Muscle layer of duodenum (tissue), 2 donors: ENCODE measurements at regions not wholly inside any gene's neighbourhood (a gene's known extent, or its start where the extent isn't known, plus 50 kb on each side); places are given as distances from the start of the nearest gene placed in this dataset.

ENCODE experiments used
- H3K27ac ChIP-seq: one replicate; pipeline ENCODE4 v1.7.0; 2013; ENCODE audit warnings: mild to moderate bottlenecking, low read length
- H3K27me3 ChIP-seq: one replicate; pipeline ENCODE4 v1.7.0; 2013; ENCODE audit warnings: low read depth, mild to moderate bottlenecking, control low read depth, low read length
- H3K36me3 ChIP-seq, 2 donors: one replicate each; pipeline ENCODE4 v1.7.0; 2013; ENCODE audit warnings: low read length in 2 of 2, control low read depth in 1 of 2, mild to moderate bottlenecking in 1 of 2; ENCODE audit not compliant: insufficient read depth in 2 of 2, control insufficient read depth in 1 of 2
- H3K4me1 ChIP-seq, 2 donors: one replicate each; pipeline ENCODE4 v1.7.0; 2013; ENCODE audit warnings: low read length in 2 of 2, mild to moderate bottlenecking in 2 of 2, control low read depth in 1 of 2, moderate library complexity in 1 of 2; ENCODE audit not compliant: insufficient read depth in 2 of 2, control insufficient read depth in 1 of 2
- H3K4me3 ChIP-seq, 2 donors: one replicate each; pipeline ENCODE4 v1.7.0; 2013; ENCODE audit warnings: low read length in 2 of 2, low read depth in 1 of 2, mild to moderate bottlenecking in 1 of 2
- H3K9me3 ChIP-seq, 2 donors: one replicate each; pipeline ENCODE4 v1.7.0; 2013; ENCODE audit warnings: low read length in 2 of 2, control low read depth in 1 of 2, mild to moderate bottlenecking in 1 of 2; ENCODE audit not compliant: control insufficient read depth in 1 of 2
- donor health status: healthy.

GRCh38 chr6:126419901-126420300 is 80.0 kb downstream of the CENPW start:
- Histone ChIP-seq H3K4me3 (no peak overlapping the region), H3K27me3 (no peaks in the 10 kb centered on the region), H3K36me3 (no peaks in the 10 kb centered on the region)

GRCh38 chr6:126422912-126423311 is 83.0 kb downstream of the CENPW start:
- no peak overlapping the region for H3K4me3 ChIP-seq
- H3K4me1 ChIP-seq = no peaks in the 10 kb centered on the region
- H3K27ac ChIP-seq = no peak overlapping the region
- no peaks in the 10 kb centered on the region for H3K9me3 ChIP-seq
- H3K36me3 ChIP-seq = no peaks in the 10 kb centered on the region
- H3K27me3 ChIP-seq = no peaks in the 10 kb centered on the region

More at GRCh38 chr6:126419901-126420300, 80.0 kb downstream of the CENPW start:
- no peaks in the 10 kb centered on the region for H3K4me1 ChIP-seq
- H3K9me3 ChIP-seq = no peaks in the 10 kb centered on the region
- no peak overlapping the region for H3K27ac ChIP-seq

DNA sequence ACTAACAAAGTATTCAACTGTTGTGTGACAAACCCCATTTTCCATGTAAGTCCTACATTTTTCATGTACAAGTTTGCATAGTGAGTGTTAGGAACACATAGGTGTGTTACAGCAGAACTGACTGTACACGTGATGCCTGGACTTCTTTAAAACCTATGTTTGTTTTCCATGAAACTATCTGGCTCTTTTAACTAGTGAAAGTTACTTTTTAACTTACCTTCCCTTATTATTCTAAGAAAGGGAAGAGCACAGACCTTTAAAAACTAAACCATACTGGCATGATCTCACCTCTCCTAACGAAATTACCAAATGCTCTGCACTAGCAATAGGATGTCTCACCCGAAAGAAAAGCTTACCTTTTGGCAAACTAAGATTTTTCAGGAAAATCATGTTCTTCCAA is 87.8 kb downstream of the CENPW start:
- H3K9me3 ChIP-seq = no peaks in the 10 kb centered on the region
- no peaks in the 10 kb centered on the region for H3K36me3 ChIP-seq

DNA sequence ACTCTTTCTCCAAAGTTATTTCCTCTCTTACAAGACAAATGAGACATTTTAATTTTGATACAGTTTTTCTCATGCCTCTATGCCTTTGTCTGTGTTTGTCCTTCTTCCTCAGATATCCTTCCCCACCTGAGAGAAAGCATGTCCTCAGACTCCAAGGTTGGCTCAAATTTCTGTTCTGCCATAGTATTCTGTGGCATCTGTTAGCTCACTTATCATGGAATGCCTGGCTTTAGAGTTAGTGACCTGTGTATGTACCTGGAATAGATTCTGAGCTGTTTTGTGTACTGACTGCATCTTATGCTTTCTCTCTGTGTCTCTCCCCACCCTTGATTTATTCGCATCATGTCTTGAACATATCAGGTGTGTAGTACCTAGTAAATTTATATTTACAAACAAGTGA is 90.0 kb downstream of the CENPW start:
- Histone ChIP-seq H3K27me3 (no peaks in the 10 kb centered on the region), H3K27ac (no peak overlapping the region), H3K9me3 (no peaks in the 10 kb centered on the region), H3K4me1 (no peaks in the 10 kb centered on the region), H3K36me3 (no peaks in the 10 kb centered on the region), H3K4me3 (no peak overlapping the region)

More for the DNA sequence above, 87.8 kb downstream of the CENPW start:
- Histone ChIP-seq H3K4me3 (no peak overlapping the region), H3K27me3 (no peaks in the 10 kb centered on the region), H3K27ac (no peak overlapping the region), H3K4me1 (no peaks in the 10 kb centered on the region)

DNA sequence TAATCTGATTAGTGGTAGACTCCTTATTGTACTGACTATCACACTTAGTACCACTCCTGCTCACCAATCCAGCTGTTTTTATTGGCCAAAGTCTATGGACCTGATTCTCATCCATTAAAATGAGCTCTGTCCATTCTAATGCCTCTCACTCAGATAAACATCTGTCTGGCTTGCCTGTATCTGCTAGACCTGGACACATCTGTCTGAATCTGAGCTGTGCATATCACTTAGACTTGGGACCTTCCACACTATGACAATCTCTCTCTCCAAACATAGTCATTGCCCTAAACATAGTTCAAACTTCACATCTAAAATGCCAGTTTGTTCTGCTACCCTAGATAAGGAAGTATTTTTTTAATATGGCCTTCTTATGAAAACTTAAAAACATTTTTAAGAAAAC is 92.6 kb downstream of the CENPW start:
- H3K4me1 ChIP-seq = peaks cover 0 to 2% of the 10 kb centered on the region in 2 donors
- H3K9me3 ChIP-seq = no peaks in the 10 kb centered on the region
- H3K4me3 ChIP-seq = no peak overlapping the region
- H3K36me3 ChIP-seq = no peaks in the 10 kb centered on the region
- H3K27ac ChIP-seq = no peak overlapping the region
- no peaks in the 10 kb centered on the region for H3K27me3 ChIP-seq

GRCh38 chr6:126433927-126434326 is 94.0 kb downstream of the CENPW start:
- Histone ChIP-seq H3K9me3 (no peaks in the 10 kb centered on the region), H3K27me3 (no peaks in the 10 kb centered on the region), H3K4me3 (no peak overlapping the region), H3K4me1 (peaks cover 0 to 6% of the 10 kb centered on the region in 2 donors), H3K27ac (no peak overlapping the region), H3K36me3 (no peaks in the 10 kb centered on the region)

DNA sequence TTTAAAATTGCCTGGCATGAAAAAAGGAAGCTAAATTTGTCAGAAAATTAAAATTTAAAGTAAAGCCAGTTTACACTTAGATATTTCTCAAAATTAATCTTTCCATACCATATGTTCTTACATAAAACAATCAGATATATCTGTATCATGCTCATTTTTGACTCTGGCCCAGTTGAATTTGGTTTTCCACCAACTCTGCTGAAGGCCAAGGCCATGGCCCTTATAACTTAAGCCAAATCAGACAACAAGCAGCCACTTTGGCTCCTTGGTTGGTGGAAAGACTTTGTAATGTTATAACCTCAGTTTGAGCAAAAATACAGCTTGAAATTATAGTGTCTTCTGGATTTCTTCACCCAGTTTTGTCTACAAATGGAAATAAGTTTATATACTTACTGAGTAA is 97.3 kb downstream of the CENPW start:
- no peaks in the 10 kb centered on the region for H3K27me3 ChIP-seq
- H3K4me3 ChIP-seq = no peak overlapping the region
- no peak overlapping the region for H3K27ac ChIP-seq
- H3K4me1 ChIP-seq = peaks cover 0 to 9% of the 10 kb centered on the region in 2 donors
- H3K9me3 ChIP-seq = no peaks in the 10 kb centered on the region
- no peaks in the 10 kb centered on the region for H3K36me3 ChIP-seq

DNA sequence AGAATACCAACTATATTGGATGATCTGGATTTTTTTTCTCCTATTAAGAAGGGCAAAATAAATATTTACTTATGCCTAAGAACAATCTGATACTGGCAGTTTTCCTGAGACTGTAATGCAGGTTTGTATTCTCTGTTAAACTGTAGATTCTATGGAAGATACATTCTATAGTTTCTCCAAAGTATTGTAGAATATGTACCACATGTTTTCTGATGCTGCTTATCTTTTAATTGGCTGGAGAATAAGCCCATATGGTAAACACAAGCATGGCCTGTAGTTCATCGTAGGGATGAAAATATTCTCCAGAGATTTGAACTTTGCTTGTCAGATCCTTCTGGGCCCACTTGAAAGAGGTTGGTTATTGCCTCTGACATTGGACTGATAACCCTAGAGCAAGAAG is 99.1 kb downstream of the CENPW start:
- Histone ChIP-seq H3K4me3 (no peak overlapping the region), H3K36me3 (no peaks in the 10 kb centered on the region), H3K27ac (no peak overlapping the region), H3K9me3 (no peaks in the 10 kb centered on the region), H3K4me1 (peaks cover 0 to 9% of the 10 kb centered on the region in 2 donors), H3K27me3 (no peaks in the 10 kb centered on the region)

GRCh38 chr6:126440923-126441322 is 101.0 kb downstream of the CENPW start:
- H3K27me3 ChIP-seq = no peaks in the 10 kb centered on the region
- no peaks in the 10 kb centered on the region for H3K9me3 ChIP-seq
- H3K27ac ChIP-seq = no peak overlapping the region
- peaks cover 0 to 9% of the 10 kb centered on the region in 2 donors for H3K4me1 ChIP-seq
- no peak overlapping the region for H3K4me3 ChIP-seq
- no peaks in the 10 kb centered on the region for H3K36me3 ChIP-seq

DNA sequence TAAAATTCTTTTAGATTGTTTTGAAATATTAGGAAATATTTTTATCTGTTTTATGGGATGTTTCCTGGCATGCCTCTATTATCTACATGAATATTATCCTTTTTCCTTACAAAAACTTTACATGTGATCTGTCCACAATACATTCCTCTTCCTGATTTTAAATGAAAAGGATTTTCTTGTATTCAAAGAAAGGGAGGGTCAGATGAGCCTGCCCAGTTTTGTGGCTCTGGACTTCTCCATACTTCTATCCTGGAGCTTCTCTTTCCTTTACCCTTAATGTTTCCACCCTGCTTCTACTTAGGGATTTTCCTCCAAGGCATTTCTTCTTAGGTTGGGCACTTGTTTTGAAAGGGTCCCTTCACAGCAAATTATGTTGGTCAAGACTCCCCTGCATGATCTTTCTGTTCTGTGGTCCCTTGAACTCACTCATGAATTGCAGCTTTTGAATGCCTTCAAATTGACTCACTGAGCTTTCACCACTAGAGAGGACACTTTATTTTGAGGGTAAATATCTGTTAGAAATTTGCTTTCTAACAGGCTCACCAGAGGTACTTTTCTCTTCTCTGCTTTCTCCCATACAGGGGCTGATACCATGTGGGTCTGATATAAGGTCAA is 104.9 kb downstream of the CENPW start:
- Histone ChIP-seq H3K27ac (no peak overlapping the region), H3K36me3 (no peaks in the 10 kb centered on the region), H3K4me3 (no peak overlapping the region), H3K27me3 (no peaks in the 10 kb centered on the region), H3K4me1 (peaks cover 0 to 10% of the 10 kb centered on the region in 2 donors), H3K9me3 (no peaks in the 10 kb centered on the region)

- Histone ChIP-seq H3K27ac (no peak overlapping the region), H3K4me1 (peaks cover 0 to 10% of the 10 kb centered on the region in 2 donors), H3K4me3 (no peak overlapping the region), H3K9me3 (no peaks in the 10 kb centered on the region), H3K27me3 (no peaks in the 10 kb centered on the region), H3K36me3 (no peaks in the 10 kb centered on the region)
Observed at GRCh38 chr6:126446248-126446647, 106.3 kb downstream of the CENPW start.

- Histone ChIP-seq H3K9me3 (no peaks in the 10 kb centered on the region), H3K27me3 (no peaks in the 10 kb centered on the region), H3K36me3 (no peaks in the 10 kb centered on the region), H3K4me3 (no peak overlapping the region), H3K27ac (no peak overlapping the region), H3K4me1 (peaks cover 0 to 10% of the 10 kb centered on the region in 2 donors)
Observed at GRCh38 chr6:126447367-126447766, 107.5 kb downstream of the CENPW start.
